Raji (cell line): ENCODE measurements at regions not wholly inside any gene's neighbourhood (a gene's known extent, or its start where the extent isn't known, plus 50 kb on each side); places are given as distances from the start of the nearest gene placed in this dataset.

ENCODE experiments used
- POLR2A ChIP-seq: IDR thresholded peaks from 2 replicates; pipeline ENCODE4 v1.6.1; 2011; ENCODE audit warnings: low read depth, low read length, control low read depth; ENCODE audit not compliant: insufficient read depth

- no peak for TF ChIP-seq POLR2A
Observed at GRCh38 chr2:60157283-60157682, 396.2 kb downstream of the BCL11A start.

GRCh38 chr2:60154142-60154541 lies 399.3 kb downstream of the BCL11A start:
- TF ChIP-seq POLR2A: no peak

GRCh38 chr2:60152226-60152833 lies 401.1 kb downstream of the BCL11A start:
- no peak for TF ChIP-seq POLR2A

- no peak for TF ChIP-seq POLR2A
Observed at GRCh38 chr2:60149176-60149575, 404.3 kb downstream of the BCL11A start.

GRCh38 chr2:60148716-60149115 lies 404.7 kb downstream of the BCL11A start:
- no peak for TF ChIP-seq POLR2A

GRCh38 chr2:60140185-60140584 lies 413.3 kb downstream of the BCL11A start:
- no peak for TF ChIP-seq POLR2A

GRCh38 chr2:60136913-60137312 lies 416.5 kb downstream of the BCL11A start:
- TF ChIP-seq POLR2A: no peak

GRCh38 chr2:60127191-60127590 lies 426.3 kb downstream of the BCL11A start:
- no peak for TF ChIP-seq POLR2A

- TF ChIP-seq POLR2A: no peak
Observed at GRCh38 chr2:60125611-60126426, 427.6 kb downstream of the BCL11A start.

GRCh38 chr2:60119778-60120177 lies 433.7 kb downstream of the BCL11A start:
- no peak for TF ChIP-seq POLR2A

GRCh38 chr2:60118917-60119316 lies 434.5 kb downstream of the BCL11A start:
- no peak for TF ChIP-seq POLR2A

GRCh38 chr2:60118061-60118460 lies 435.4 kb downstream of the BCL11A start:
- TF ChIP-seq POLR2A: no peak

- TF ChIP-seq POLR2A: no peak
Observed at GRCh38 chr2:60116161-60116875, 437.1 kb downstream of the BCL11A start.

- no peak for TF ChIP-seq POLR2A
Observed at GRCh38 chr2:60109744-60110143, 443.7 kb downstream of the BCL11A start.

- no peak for TF ChIP-seq POLR2A
Observed at GRCh38 chr2:60106836-60107529, 446.5 kb downstream of the BCL11A start.

- no peak for TF ChIP-seq POLR2A
Observed at GRCh38 chr2:60105906-60106305, 447.5 kb downstream of the BCL11A start.
